ENCODE measurements at regions not wholly inside any gene's neighbourhood (a gene's known extent, or its start where the extent isn't known, plus 50 kb on each side); places are given as distances from the start of the nearest gene placed in this dataset.

- no peak for ATAC-seq
- Mint-ChIP-seq H3K27ac (no peak overlapping the region), H3K9me3 (peaks cover 7% of the 10 kb centered on the region), H3K4me1 (no peaks in the 10 kb centered on the region), H3K36me3 (peaks cover 3% of the 10 kb centered on the region; the same call in 1 of the 2 replicates), H3K4me3 (no peak overlapping the region), H3K27me3 (ENCODE audit: low read depth) (no peaks in the 10 kb centered on the region)
- TF ChIP-seq TCF7 (CRISPR knock-in tag; IDR thresholded peaks at IDR 0.05; ENCODE audit: low read depth) = no peak
- TF ChIP-seq HMGXB4 (CRISPR knock-in tag; IDR thresholded peaks at IDR 0.05) = no peak
- TF ChIP-seq NFATC4 (CRISPR knock-in tag; IDR thresholded peaks at IDR 0.05) = no peak
- no peak for TF ChIP-seq ZBTB21 (CRISPR knock-in tag; IDR thresholded peaks at IDR 0.05; ENCODE audit: borderline replicate concordance)
- TF ChIP-seq JUN (CRISPR knock-in tag; IDR thresholded peaks at IDR 0.05) = no peak
- TF ChIP-seq PRDM15 (CRISPR knock-in tag; IDR thresholded peaks at IDR 0.05) = no peak
- TF ChIP-seq EMX1 (CRISPR knock-in tag; IDR thresholded peaks at IDR 0.05) = no peak
- TF ChIP-seq ZNF396 (CRISPR knock-in tag; IDR thresholded peaks at IDR 0.05; ENCODE audit: borderline replicate concordance) = no peak
- POLR2A ChIA-PET = no interaction called here
- DNase-seq (ENCODE audit: low spot score) = no peak
- CTCF ChIA-PET = no interaction called here
These were observed 141.1 kb upstream of the FOXQ1 start for GRCh38 chr6:1170794-1171193.

GRCh38 chr6:1164600-1164999, 147.3 kb upstream of the FOXQ1 start:
- Mint-ChIP-seq H3K27ac (no peak overlapping the region), H3K27me3 (ENCODE audit: low read depth) (no peaks in the 10 kb centered on the region), H3K9me3 (peaks cover 5% of the 10 kb centered on the region; the same call in 1 of the 2 replicates), H3K36me3 (no peaks in the 10 kb centered on the region), H3K4me3 (no peak overlapping the region), H3K4me1 (no peaks in the 10 kb centered on the region)
- ATAC-seq (no peak), DNase-seq (ENCODE audit: low spot score) (no peak)
- POLR2A ChIA-PET = interaction anchor here (0.8 kb wide), 1 partner anchor 228 kb away, joined by 3 read pairs; no protein-coding TSS in a partner anchor
- CTCF ChIA-PET = no interaction called here
- TF ChIP-seq ZSCAN18 (CRISPR knock-in tag; IDR thresholded peaks at IDR 0.05) (no peak), SMAD4 (CRISPR knock-in tag; IDR thresholded peaks at IDR 0.05) (no peak), ZNF671 (CRISPR knock-in tag; IDR thresholded peaks at IDR 0.05) (no peak), NFYB (CRISPR knock-in tag; conservative IDR thresholded peaks at IDR 0.05; ENCODE audit: low read depth) (no peak), E2F1 (CRISPR knock-in tag; IDR thresholded peaks at IDR 0.05) (no peak), GTF2I (CRISPR knock-in tag; conservative IDR thresholded peaks at IDR 0.05) (no peak), HMGXB4 (CRISPR knock-in tag; IDR thresholded peaks at IDR 0.05) (no peak), ZNF263 (CRISPR knock-in tag; IDR thresholded peaks at IDR 0.05; ENCODE audit: low read depth) (no peak), GABPB1 (CRISPR knock-in tag; IDR thresholded peaks at IDR 0.05) (no peak), E2F5 (CRISPR knock-in tag; IDR thresholded peaks at IDR 0.05) (no peak), ZNF396 (CRISPR knock-in tag; IDR thresholded peaks at IDR 0.05; ENCODE audit: borderline replicate concordance) (no peak), USF1 (CRISPR knock-in tag; IDR thresholded peaks at IDR 0.05) (no peak), ZNF423 (CRISPR knock-in tag; IDR thresholded peaks at IDR 0.05) (no peak), SOX15 (CRISPR knock-in tag; IDR thresholded peaks at IDR 0.05) (no peak), IRF2 (CRISPR knock-in tag; IDR thresholded peaks at IDR 0.05; ENCODE audit: borderline replicate concordance, low read depth) (no peak)
